A549 (cell line): ENCODE measurements at regions not wholly inside any gene's neighbourhood (a gene's known extent, or its start where the extent isn't known, plus 50 kb on each side); places are given as distances from the start of the nearest gene placed in this dataset.
A peak's percentile ranks its signal among the peaks of the same experiment; 100 is the strongest.

Experiments used
- ATAC-seq, 2 experiments: fragments of 200-7000 bp in 1 of 2; fragments of >200 bp in 1 of 2; cut with Nextera tagmentation in 1 of 2; cut with Tn5 transposase in 1 of 2; 3 replicates each; pipeline versions ENCODE4 v1.8.0 to v1.9.1; 2018 to 2020; ENCODE audit warnings: mild to moderate bottlenecking in 1 of 2, moderate library complexity in 1 of 2
- CTCF ChIA-PET: fragments of 300-600 bp; sonication (Branson Sonifier 250); formaldehyde crosslinking; extraction: SDS; loops from one replicate; lab custom pipeline; 2021; ENCODE audit warnings: antibody characterized with exemption, inconsistent platforms; lab: Yijun Ruan, JAX
- POLR2A ChIA-PET: fragments of 350-600 bp; formaldehyde crosslinking; extraction: SDS; loops from one replicate; lab custom pipeline; 2021; ENCODE audit warnings: antibody characterized with exemption, inconsistent platforms; lab: Yijun Ruan, JAX
- DNase-seq, 2 experiments: peaks; one replicate each; pipeline versions ENCODE4 v3.0.0 to v3.0.0-alpha.2; 2011 to 2016; ENCODE audit warnings: low read depth in 1 of 2, low spot score in 1 of 2
- FAIRE-seq: peaks from 2 replicates; lab custom pipeline; 2011; peaks lifted over from hg19 to GRCh38; lab: Jason Lieb, UNC
- H3K27ac ChIP-seq, 2 experiments: fragments of >200 bp; sonication (Bioruptor Twin); formaldehyde crosslinking; 3 replicates each; pipeline ENCODE4 v1.5.1; 2016 to 2017
- H3K4me1 ChIP-seq: fragments of >200 bp; sonication (Bioruptor Twin); formaldehyde crosslinking; 3 replicates; pipeline ENCODE4 v1.6.1; 2016
- H3K4me2 ChIP-seq: fragments of >200 bp; sonication (Bioruptor Twin); formaldehyde crosslinking; 3 replicates; pipeline ENCODE4 v1.6.1; 2016
- H3K4me3 ChIP-seq: fragments of >200 bp; sonication (Bioruptor Twin); formaldehyde crosslinking; 3 replicates; pipeline ENCODE4 v1.5.1; 2016
- H3K9me3 ChIP-seq: fragments of >200 bp; sonication (Bioruptor Twin); formaldehyde crosslinking; 3 replicates; pipeline ENCODE4 v1.6.1; 2016
- CEBPB ChIP-seq, 2 experiments: fragments of >200 bp in 1 of 2; sonication (Bioruptor Twin) in 1 of 2; formaldehyde crosslinking in 1 of 2; IDR thresholded peaks; 2 replicates each; pipeline ENCODE4 v1.6.1; 2012 to 2016
- CHD2 ChIP-seq: fragments of 150-350 bp; IDR thresholded peaks from 2 replicates; pipeline ENCODE4 v1.6.1; 2014; ENCODE audit warnings: low read length; ENCODE audit not compliant: partially characterized antibody
- CHD4 ChIP-seq: fragments of 200-600 bp; sonication (generic); IDR thresholded peaks from 2 replicates; pipeline ENCODE4 v1.6.1; 2016; ENCODE audit warnings: antibody characterized with exemption, mild to moderate bottlenecking, borderline replicate concordance
- CTCF ChIP-seq: fragments of >200 bp; sonication (Bioruptor Twin); formaldehyde crosslinking; IDR thresholded peaks from 3 replicates; pipeline ENCODE4 v1.5.1; 2016
- ELK1 ChIP-seq: fragments of 150-350 bp; IDR thresholded peaks from 2 replicates; pipeline ENCODE4 v1.6.1; 2014; ENCODE audit warnings: low read depth, mild to moderate bottlenecking, low read length
- EP300 ChIP-seq, 2 experiments: fragments of >200 bp; sonication (Bioruptor Twin); formaldehyde crosslinking; IDR thresholded peaks; 2 replicates in 1 of 2; 3 replicates in 1 of 2; pipeline ENCODE4 v1.6.1; 2016 to 2017
- ESRRA ChIP-seq: fragments of 150-350 bp; IDR thresholded peaks from 2 replicates; pipeline ENCODE4 v1.6.1; 2014; ENCODE audit warnings: mild to moderate bottlenecking, low read length, borderline replicate concordance
- FOSB ChIP-seq: fragments of 250-450 bp; sonication (Bioruptor Pico); IDR thresholded peaks from 2 replicates; pipeline ENCODE4 v1.5.0; 2020; ENCODE audit warnings: mild to moderate bottlenecking, moderate library complexity
- FOSL2 ChIP-seq, 2 experiments: fragments of 450-650 bp in 1 of 2; fragments of >200 bp in 1 of 2; sonication (Bioruptor Twin) in 1 of 2; formaldehyde crosslinking; IDR thresholded peaks; 2 replicates each; pipeline versions ENCODE4 v1.5.0 to v1.6.1; 2016 to 2020; ENCODE audit warnings: mild to moderate bottlenecking in 1 of 2, moderate library complexity in 1 of 2
- HDAC2 ChIP-seq: fragments of 200-600 bp; sonication (generic); IDR thresholded peaks from 2 replicates; pipeline ENCODE4 v1.6.1; 2016
- HMGXB4 ChIP-seq: fragments of 250-450 bp; sonication (Bioruptor Pico); IDR thresholded peaks from 2 replicates; pipeline ENCODE4 v1.5.0; 2021; ENCODE audit warnings: mild to moderate bottlenecking, moderate library complexity, borderline replicate concordance
- HOXB5 ChIP-seq: fragments of 250-450 bp; sonication (Bioruptor Pico); IDR thresholded peaks from 2 replicates; pipeline ENCODE4 v1.5.0; 2020; ENCODE audit warnings: mild to moderate bottlenecking, moderate library complexity
- JUNB ChIP-seq: fragments of >200 bp; sonication (Bioruptor Twin); formaldehyde crosslinking; IDR thresholded peaks from 2 replicates; pipeline ENCODE4 v1.6.1; 2016
- KDM1A ChIP-seq: fragments of 200-600 bp; sonication (generic); IDR thresholded peaks from 2 replicates; pipeline ENCODE4 v1.6.1; 2016; ENCODE audit warnings: low read depth, mild to moderate bottlenecking
- KDM5A ChIP-seq: fragments of 200-600 bp; sonication (generic); IDR thresholded peaks from 2 replicates; pipeline ENCODE4 v1.6.1; 2016; ENCODE audit warnings: antibody characterized with exemption, mild to moderate bottlenecking
- MYC ChIP-seq: IDR thresholded peaks from 2 replicates; pipeline ENCODE4 v1.6.1; 2012; ENCODE audit warnings: mild to moderate bottlenecking, inconsistent platforms, low read length, improper control_type of control experiment, borderline replicate concordance
- PHF8 ChIP-seq: fragments of 200-600 bp; sonication (generic); IDR thresholded peaks from 2 replicates; pipeline ENCODE4 v1.6.1; 2016; ENCODE audit warnings: low read depth, mild to moderate bottlenecking, antibody characterized with exemption, moderate library complexity, borderline replicate concordance
- RCOR1 ChIP-seq: fragments of 150-350 bp; IDR thresholded peaks from 2 replicates; pipeline ENCODE4 v1.6.1; 2014; ENCODE audit warnings: antibody characterized with exemption, low read length, low read depth
- REST ChIP-seq: fragments of 200-600 bp; sonication (generic); IDR thresholded peaks from 2 replicates; pipeline ENCODE4 v1.6.1; 2016; ENCODE audit warnings: antibody characterized with exemption, mild to moderate bottlenecking, moderate library complexity
- RFX5 ChIP-seq: fragments of 450-650 bp; IDR thresholded peaks from 2 replicates; pipeline ENCODE4 v1.7.1; 2014; ENCODE audit warnings: antibody characterized with exemption, mild to moderate bottlenecking, moderate library complexity
- SMC3 ChIP-seq: fragments of >200 bp; sonication (Bioruptor Twin); formaldehyde crosslinking; IDR thresholded peaks from 3 replicates; pipeline ENCODE4 v1.6.1; 2018; ENCODE audit warnings: inconsistent platforms
- WGBS: methylation state at CpG from one replicate; pipeline ENCODE4 v1.1.6; 2017; ENCODE audit errors: missing lambda C conversion rate; 5-methylcytosine and 5-hydroxymethylcytosine counted together

- peak; percentile 58 to 85 for ATAC-seq
- H3K9me3 ChIP-seq: peaks cover 14% of the 10 kb centered on the region
- no peak overlapping the region for H3K4me3 ChIP-seq
- CTCF ChIA-PET: no interaction called here
- 0 out of 2 replicates have a peak, but pooled peaks have one; percentile 15 for TF ChIP-seq FOSL2 (IDR thresholded peaks at IDR 0.05)
- TF ChIP-seq FOSL2 (CRISPR knock-in tag; IDR thresholded peaks at IDR 0.05): peak; percentile 34; the same call in 1 of the 2 replicates
- no peak for TF ChIP-seq EP300 (IDR thresholded peaks at IDR 0.05)
- TF ChIP-seq JUNB: peak; percentile 30; the same call in 1 of the 2 replicates
- TF ChIP-seq, all 56 proteins: peak for 2
- Histone ChIP-seq H3K27ac (peak overlapping the region in 1 of 2 experiments; percentile 35; a peak in 1 of 6 replicates), H3K4me1 (peaks cover 4% of the 10 kb centered on the region; the same call in 1 of the 3 replicates), H3K4me2 (no peak overlapping the region)
- no peak for FAIRE-seq
- POLR2A ChIA-PET: no interaction called here
- peak in 1 of 2 experiments; percentile 27 for DNase-seq
These were observed 166.3 kb upstream of the TMEM196 start for GRCh38 chr7:19939746-19940145.

- Histone ChIP-seq H3K4me3 (no peak overlapping the region), H3K27ac (no peak overlapping the region), H3K4me2 (no peak overlapping the region), H3K4me1 (peaks cover 17% of the 10 kb centered on the region), H3K9me3 (peaks cover 17% of the 10 kb centered on the region)
- no peak for FAIRE-seq
- TF ChIP-seq KDM5A (no peak), CHD2 (no peak), CEBPB (IDR thresholded peaks at IDR 0.05) (no peak), RCOR1 (no peak), KDM1A (no peak), ESRRA (no peak), MYC (no peak), CHD4 (no peak), REST (no peak), SMC3 (no peak), HOXB5 (no peak), RFX5 (no peak), PHF8 (no peak), ELK1 (no peak), FOSB (CRISPR knock-in tag) (no peak), HDAC2 (no peak), HMGXB4 (CRISPR knock-in tag) (no peak), CTCF (no peak)
- CTCF ChIA-PET: no interaction called here
- POLR2A ChIA-PET: no interaction called here
- 74% methylated on average over 4 of the region's 4 CpGs for WGBS
- ATAC-seq: no peak
- no peak for DNase-seq
These were observed 159.3 kb upstream of the TMEM196 start for GRCh38 chr7:19932549-19933249.
